ENCODE measurements at regions not wholly inside any gene's neighbourhood (a gene's known extent, or its start where the extent isn't known, plus 50 kb on each side); places are given as distances from the start of the nearest gene placed in this dataset.

DNA sequence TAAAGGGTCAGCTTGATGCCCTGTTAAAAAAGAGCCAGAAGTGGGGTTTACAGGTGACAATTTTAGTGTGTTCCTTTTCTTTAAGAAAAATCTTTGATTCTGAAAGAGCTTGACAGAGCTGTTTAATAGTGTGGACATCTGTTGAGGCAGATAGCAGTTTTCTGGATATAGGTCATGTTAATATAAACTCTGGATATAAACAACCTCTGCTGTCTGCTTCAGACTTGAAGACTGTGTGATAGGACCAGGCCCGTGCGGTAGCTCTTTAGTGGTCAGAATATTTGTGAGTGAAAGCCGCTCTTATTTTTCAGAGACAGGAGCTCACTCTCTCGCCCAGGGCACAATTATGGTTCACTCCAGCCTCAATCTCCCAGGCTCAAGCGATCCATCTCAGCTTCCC, 439.9 kb upstream of the RGS6 start:
- DNase-seq (ENCODE audit: low read depth in 2 of 2), result no peak

DNA sequence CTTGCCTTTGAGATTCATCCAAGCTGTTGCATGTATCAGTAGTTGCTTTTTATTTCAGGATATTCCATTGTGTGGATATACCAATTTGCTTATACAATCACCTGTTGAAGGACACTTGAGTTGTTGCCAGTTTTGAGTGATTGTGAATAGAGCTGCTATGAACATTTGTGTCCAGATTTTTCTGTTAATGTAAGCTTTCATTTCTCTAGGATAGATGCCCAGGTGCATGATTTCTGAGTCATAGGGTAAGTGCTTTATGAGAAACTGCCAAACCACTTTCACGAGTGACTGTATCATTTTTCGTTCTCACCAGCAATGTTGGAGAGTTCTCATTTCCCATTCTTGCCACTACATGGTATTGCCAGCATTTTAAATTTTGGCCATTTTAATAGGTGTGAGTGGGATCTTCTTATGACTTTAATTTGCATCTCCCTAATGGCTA, 434.6 kb upstream of the RGS6 start:
- DNase-seq (ENCODE audit: low read depth in 2 of 2), result no peak

DNA sequence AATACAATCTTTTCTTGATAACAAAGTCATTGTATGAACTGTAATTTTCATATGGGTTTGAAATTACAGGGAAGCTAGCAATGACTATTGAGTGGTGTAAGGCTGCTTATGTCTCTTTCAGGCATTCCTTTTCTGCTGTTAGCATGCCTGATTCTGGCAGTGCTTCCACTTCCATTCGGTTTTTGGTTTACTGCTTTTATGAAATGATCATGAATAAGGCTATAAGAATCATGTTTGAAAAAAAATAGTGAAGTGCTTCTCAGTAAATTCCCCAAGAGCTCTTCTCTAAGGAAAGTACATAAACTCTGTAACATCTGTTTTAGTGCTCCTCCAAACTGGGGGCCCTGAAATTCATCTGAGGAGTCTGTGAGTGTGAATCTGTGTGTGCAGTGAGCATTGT, 434.0 kb upstream of the RGS6 start:
- no peak for DNase-seq (ENCODE audit: low read depth in 2 of 2)

GRCh38 chr14:71499018-71499417, 433.2 kb upstream of the RGS6 start:
- DNase-seq (ENCODE audit: low read depth in 2 of 2), result no peak

- no peak for DNase-seq (ENCODE audit: low read depth in 2 of 2)
Observed at GRCh38 chr14:71507681-71508080, 424.5 kb upstream of the RGS6 start.

GRCh38 chr14:71508901-71509300, 423.3 kb upstream of the RGS6 start:
- no peak for DNase-seq (ENCODE audit: low read depth in 2 of 2)

DNA sequence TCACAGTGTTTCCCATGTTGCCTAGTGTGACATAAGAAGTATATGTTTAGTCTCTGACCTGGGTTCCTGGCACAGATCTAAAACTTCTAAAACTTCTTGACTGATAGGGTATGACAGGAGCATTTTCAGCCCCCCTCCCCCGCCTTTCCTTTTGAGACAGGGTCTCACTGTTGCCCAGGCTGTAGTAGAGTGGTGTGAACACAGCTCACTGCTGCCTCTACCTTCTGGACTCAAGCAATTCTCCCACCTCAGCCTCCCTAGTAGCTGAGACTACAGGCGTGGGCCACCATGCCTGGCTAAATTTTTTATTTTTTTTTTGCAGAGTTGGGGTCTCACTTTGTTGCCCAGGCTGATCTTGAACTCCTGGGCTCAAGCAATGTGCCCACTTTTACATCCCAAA, 421.1 kb upstream of the RGS6 start:
- DNase-seq (ENCODE audit: low read depth in 2 of 2), result no peak

DNA sequence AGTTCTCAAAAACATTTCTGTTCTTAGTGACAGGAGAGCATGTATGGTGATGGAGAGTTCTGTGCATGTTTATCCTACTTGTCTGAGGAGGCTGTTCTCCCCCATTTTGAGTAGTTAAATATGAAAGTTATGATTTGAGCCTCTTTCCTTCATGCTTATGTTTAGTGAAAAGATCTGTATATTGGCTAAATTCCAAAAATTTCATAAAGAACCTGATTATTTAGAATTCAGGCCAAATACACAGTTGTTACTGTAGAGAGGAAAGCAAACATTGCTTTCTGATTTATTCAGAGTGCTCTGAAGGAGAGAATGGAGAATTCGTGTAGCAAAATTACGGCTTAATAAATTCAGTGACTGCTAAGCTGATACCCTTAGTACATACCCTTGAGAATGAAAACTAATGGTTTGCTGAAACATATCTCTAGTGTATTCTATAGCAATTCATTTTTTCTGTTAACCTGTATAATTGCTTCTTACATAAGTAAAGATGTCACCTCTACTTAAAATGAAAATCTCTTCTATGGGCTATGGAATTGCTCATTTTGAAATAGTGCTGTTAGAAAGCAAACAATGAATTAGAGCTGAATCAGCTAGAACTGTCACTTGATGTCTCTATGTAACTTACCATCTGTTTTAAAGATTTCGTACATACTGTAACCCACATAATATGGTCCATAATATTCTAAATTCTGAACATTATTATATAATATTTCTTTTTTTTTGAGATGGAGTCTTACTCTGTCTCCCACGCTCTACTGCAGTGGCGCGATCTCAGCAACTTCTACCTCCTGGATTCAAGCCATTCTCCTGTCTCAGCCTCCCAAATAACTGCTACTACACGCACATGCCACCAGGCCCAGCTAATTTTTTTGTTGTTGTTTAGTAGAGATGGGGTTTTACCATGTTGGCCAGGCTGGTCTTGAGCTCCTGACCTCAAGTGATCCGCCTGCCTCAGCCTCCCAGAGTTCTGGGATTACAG, 417.0 kb upstream of the RGS6 start:
- no peak for DNase-seq (ENCODE audit: low read depth in 2 of 2)

DNA sequence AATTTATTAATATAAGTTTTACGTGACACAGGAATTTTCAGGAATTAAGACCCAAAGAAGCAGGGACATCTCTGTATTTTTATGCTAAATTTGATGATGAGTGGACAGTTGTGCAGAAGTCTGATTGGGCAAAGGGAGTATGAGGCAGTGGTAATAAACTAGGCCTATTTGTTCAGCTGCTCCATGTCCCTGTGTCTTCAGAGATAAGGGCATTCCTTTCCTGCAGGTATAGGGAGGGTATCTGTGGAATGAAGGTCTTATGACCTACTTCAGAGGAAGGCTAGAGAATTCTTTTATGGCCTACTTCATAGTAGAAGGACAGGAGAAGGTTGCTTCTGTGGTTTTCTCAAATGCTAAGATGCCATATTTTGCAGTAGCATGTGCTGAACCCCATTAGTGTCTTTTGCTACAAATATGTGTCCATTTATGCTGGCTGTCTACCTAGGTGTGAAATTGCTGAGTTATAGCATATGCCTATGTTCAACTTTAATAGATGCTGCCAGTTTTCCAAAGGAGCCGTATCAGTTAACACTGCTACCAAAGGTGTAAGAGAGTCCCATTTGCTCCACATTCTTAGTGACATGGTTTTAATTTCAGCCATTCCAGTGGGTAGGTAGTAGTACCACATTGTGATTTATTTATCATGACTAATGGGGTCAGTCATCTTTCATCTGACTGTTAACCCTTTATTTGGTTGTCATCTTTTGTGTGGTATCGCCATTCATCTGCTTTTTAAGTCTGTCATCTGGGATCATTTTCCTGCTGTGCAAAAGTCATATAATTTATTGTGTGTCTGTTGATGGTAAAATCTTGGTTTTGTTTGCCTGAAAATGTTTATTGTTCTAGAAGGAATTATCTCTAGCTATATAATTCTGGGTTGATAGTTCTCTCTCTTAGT, 410.7 kb upstream of the RGS6 start:
- no peak for DNase-seq (ENCODE audit: low read depth in 2 of 2)

DNA sequence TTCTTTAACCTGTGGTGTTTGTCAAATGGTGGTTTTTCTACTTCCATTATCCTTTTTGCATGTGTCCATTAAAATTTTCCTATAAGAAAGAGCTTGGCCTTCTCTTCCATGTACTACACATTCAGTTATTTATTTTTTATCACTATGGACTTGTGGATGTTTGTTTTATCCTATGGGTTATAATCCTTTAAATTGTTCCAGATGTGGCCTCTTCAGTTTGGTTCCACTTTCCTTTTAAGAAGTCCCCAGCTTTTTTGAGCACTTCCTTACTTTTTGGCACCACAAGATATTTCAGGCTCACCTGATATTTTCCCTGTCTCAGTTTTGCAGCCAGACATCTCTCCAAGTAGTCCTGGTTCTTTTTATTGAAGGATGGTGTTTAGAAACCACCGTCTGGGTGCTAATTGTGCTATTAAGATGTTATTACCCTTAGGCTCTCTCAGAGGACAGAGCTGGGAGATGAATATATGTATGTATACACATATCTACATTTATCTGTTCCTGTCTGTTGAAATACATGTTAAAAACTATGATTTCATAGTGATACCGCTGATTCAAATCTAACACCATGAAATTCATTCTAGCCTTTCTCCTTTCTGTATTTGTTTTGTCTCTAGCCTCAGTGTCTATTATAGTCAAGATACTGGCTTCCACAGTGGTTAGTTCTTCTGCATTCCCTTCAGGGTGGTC, 408.5 kb upstream of the RGS6 start:
- no peak for DNase-seq (ENCODE audit: low read depth in 2 of 2)

GRCh38 chr14:71524320-71524982, 407.8 kb upstream of the RGS6 start:
- DNase-seq (ENCODE audit: low read depth in 2 of 2), result no peak

DNA sequence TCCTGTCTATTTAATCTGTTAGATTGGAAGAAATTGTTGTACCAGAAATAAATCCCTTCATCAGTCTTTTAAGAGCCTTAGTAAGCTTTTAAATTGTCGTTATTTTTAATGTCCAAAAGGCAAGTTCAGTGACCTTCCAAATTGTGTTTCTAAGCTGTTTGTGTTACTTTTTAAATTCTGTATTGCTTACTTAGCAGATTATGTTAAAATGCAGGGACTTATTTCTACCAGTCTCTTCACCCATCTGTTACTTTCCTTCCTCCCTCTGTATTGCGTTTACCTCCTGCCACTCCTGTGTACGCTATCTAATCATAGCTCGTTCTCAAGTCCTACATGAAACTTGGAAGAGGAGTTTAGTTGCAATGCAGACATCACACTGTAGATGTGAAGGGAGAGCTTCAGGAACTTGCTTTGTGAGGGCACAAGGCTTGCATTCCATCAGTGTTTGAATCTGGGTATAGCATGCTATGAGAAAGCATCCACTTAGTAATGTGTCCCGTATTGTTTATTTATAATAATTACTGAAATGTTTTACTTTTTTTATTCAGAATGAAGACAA, 406.5 kb upstream of the RGS6 start:
- no peak for DNase-seq (ENCODE audit: low read depth in 2 of 2)

DNA sequence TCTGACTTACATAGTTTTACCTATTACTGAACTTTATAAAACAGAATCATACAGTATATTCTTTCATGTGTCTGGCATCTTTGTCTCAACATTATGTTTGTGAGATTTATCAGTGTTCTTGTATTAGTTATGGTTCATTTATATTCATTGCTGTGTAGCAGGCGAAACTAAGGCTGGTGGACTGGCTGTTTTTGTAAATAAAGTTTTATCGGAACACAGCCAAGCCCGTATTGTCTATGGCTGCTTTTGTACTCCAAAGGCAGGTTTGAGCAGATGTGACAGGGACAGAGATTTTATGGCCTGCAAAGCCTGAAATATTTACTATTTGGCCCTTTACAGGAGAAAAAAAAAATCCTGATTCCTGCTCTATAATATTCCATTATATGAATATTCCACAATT, 405.8 kb upstream of the RGS6 start:
- no peak for DNase-seq (ENCODE audit: low read depth in 2 of 2)

- DNase-seq (ENCODE audit: low read depth in 2 of 2), result no peak
Observed at GRCh38 chr14:71527838-71528237, 404.4 kb upstream of the RGS6 start.

- DNase-seq (ENCODE audit: low read depth in 2 of 2), result no peak
Observed at GRCh38 chr14:71529848-71530247, 402.4 kb upstream of the RGS6 start.

- DNase-seq (ENCODE audit: low read depth in 2 of 2), result no peak
Observed at GRCh38 chr14:71532344-71532743, 399.9 kb upstream of the RGS6 start.

DNA sequence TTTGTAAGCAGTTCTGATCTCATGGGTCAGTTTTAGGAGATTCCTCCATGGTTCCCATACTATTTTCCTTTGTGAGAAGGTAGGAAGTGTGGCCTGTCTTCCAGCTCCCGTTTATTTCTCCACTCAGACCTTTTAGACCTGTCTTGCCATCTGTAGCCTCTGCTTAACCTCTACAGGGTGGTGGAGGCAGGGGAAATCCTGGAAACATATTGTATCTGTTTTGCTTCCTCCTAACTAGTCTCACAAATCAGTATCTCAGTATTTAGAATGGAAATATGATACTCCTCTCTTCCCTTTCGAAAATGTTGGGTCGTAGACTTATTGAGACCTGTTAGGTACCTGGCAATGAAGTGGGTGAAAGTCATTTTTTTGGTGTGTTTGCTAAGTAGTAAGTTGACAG, 399.4 kb upstream of the RGS6 start:
- DNase-seq (ENCODE audit: low read depth in 2 of 2), result no peak

DNA sequence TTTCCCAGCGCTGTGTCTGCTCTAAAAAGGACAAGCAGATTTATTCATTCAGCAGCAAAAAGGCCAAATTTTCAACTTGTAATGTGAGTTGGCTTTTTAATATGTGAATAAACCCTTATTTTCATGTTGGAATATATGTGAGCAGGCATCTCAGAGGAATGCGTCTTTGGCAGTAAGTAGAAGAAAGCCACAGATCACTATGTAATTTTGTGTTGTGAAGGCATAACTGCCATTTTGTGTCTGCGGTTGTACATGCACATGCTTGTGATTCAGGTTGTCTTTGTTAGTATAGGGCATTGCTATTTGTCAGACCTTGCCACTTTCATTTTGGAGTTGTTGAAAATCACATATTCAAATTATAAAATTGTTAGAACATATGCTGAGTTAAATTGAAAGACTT, 398.8 kb upstream of the RGS6 start:
- DNase-seq (ENCODE audit: low read depth in 2 of 2), result no peak

DNA sequence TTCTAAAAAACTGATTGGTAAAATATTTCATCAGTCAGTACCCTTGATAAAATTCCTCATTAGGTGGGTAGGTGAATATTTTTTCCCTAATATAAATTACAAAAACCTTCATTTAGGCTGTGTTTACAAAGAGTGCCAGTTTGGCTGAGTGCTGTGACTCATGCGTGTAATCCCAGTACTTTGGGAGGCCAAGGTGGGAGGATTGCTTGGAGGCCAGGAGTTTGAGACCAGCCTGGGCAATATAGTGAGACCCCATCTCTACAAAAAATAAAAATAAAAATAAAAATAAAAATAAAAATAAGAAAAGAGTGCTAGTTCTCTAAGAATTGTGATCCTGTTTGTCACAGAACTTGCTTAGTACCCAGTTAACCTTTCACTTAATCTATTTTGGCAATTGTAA, 398.4 kb upstream of the RGS6 start:
- DNase-seq (ENCODE audit: low read depth in 2 of 2), result no peak

DNA sequence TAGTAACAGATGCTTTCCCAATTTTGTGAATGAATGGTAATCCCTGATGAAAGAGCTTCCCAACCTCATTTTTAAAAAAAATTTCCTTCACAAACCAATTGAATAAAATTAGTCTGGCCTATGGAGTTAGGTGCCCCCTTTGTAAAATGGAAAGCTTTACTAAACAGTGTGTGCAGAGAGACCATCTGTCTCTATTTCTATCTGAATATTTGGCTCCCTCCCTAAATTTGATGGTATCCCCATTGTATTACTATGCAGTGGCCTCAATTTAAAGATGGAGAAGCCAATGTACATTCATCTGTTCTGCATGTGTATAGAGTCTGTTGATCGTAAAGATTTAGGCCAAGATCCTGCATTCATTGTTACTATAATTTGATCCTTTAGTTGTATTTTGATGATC, 397.7 kb upstream of the RGS6 start:
- DNase-seq (ENCODE audit: low read depth in 2 of 2), result no peak

All from stimulated activated CD4-positive, alpha-beta T cell treated with anti-CD3 and anti-CD28 coated beads, Interleukin-4, amount 100 ng/mL, for 48 hours (primary cell).